Smooth muscle cell (in vitro differentiated cells): ENCODE measurements at regions not wholly inside any gene's neighbourhood (a gene's known extent, or its start where the extent isn't known, plus 50 kb on each side); places are given as distances from the start of the nearest gene placed in this dataset.

Experiments used
- DNase-seq: peaks from one replicate; lab custom pipeline; 2025; ENCODE audit not compliant: unreplicated experiment; lab: John Stamatoyannopoulos, UW
- H2AFZ ChIP-seq: fragments of 200-600 bp; sonication (generic); 2 replicates; pipeline ENCODE4 v1.6.0; 2016; ENCODE audit warnings: antibody characterized with exemption, low read depth, mild to moderate bottlenecking
- H3F3A ChIP-seq: fragments of 200-600 bp; sonication (generic); 2 replicates; pipeline ENCODE4 v1.6.0; 2017; ENCODE audit warnings: antibody characterized with exemption, low read depth
- H3K27ac ChIP-seq: fragments of 200-600 bp; sonication (generic); 2 replicates; pipeline ENCODE4 v1.5.1; 2016; ENCODE audit warnings: low read depth, mild to moderate bottlenecking
- H3K27me3 ChIP-seq: fragments of 200-600 bp; sonication (generic); 2 replicates; pipeline ENCODE4 v1.6.1; 2016; ENCODE audit warnings: low read depth, mild to moderate bottlenecking
- H3K36me3 ChIP-seq: fragments of 200-600 bp; sonication (generic); 2 replicates; pipeline ENCODE4 v1.5.1; 2016; ENCODE audit warnings: low read depth
- H3K4me1 ChIP-seq: fragments of 200-600 bp; sonication (generic); 2 replicates; pipeline ENCODE4 v1.5.1; 2016; ENCODE audit warnings: low read depth
- H3K4me2 ChIP-seq: fragments of 200-600 bp; sonication (generic); 2 replicates; pipeline ENCODE4 v1.6.0; 2016; ENCODE audit warnings: mild to moderate bottlenecking
- H3K4me3 ChIP-seq: fragments of 200-600 bp; sonication (generic); 2 replicates; pipeline ENCODE4 v1.5.1; 2016; ENCODE audit warnings: mild to moderate bottlenecking
- H3K79me2 ChIP-seq: fragments of 200-600 bp; sonication (generic); 2 replicates; pipeline ENCODE4 v1.6.0; 2016; ENCODE audit warnings: low read depth, mild to moderate bottlenecking
- H3K9ac ChIP-seq: fragments of 200-600 bp; sonication (generic); 2 replicates; pipeline ENCODE4 v1.6.0; 2016; ENCODE audit warnings: low read depth
- H3K9me3 ChIP-seq: fragments of 200-600 bp; sonication (generic); replicated peaks from 2 replicates; pipeline ENCODE4 v1.5.1; 2016; ENCODE audit warnings: low read depth
- H4K20me1 ChIP-seq: fragments of 200-600 bp; sonication (generic); 2 replicates; pipeline ENCODE4 v1.6.0; 2016; ENCODE audit warnings: low read depth
- CTCF ChIP-seq: fragments of 200-600 bp; sonication (generic); IDR thresholded peaks from 2 replicates; pipeline ENCODE4 v1.5.1; 2017; ENCODE audit warnings: borderline replicate concordance, mild to moderate bottlenecking, antibody characterized with exemption; ENCODE audit not compliant: insufficient read depth, poor library complexity, severe bottlenecking
- WGBS: methylation state at CpG from one replicate; pipeline ENCODE4 v1.1.7; 2016; ENCODE audit warnings: low lambda C conversion rate; 5-methylcytosine and 5-hydroxymethylcytosine counted together

GRCh38 chr10:125567529-125567928 lies 115.4 kb downstream of the TEX36 start:
- DNase-seq = no peak
- Histone ChIP-seq H3K27me3 (peaks cover 11% of the 10 kb centered on the region), H3K4me3 (no peak overlapping the region), H3K4me1 (no peaks in the 10 kb centered on the region), H3K9ac (no peak overlapping the region), H3K36me3 (no peaks in the 10 kb centered on the region), H3K27ac (no peak overlapping the region), H4K20me1 (no peaks in the 10 kb centered on the region), H3K4me2 (no peak overlapping the region), H2AFZ (no peak overlapping the region), H3F3A (no peaks in the 10 kb centered on the region), H3K79me2 (no peaks in the 10 kb centered on the region), H3K9me3 (no peaks in the 10 kb centered on the region)
- WGBS = 93% methylated on average over 5 of the region's 6 CpGs
- TF ChIP-seq CTCF = no peak

GRCh38 chr10:125565046-125565445 lies 117.9 kb downstream of the TEX36 start:
- Histone ChIP-seq H2AFZ (no peak overlapping the region), H3K27me3 (no peaks in the 10 kb centered on the region), H4K20me1 (no peaks in the 10 kb centered on the region), H3K9ac (no peak overlapping the region), H3K4me3 (no peak overlapping the region), H3K4me1 (no peaks in the 10 kb centered on the region), H3K36me3 (no peaks in the 10 kb centered on the region), H3K4me2 (no peak overlapping the region), H3K27ac (no peak overlapping the region), H3F3A (no peaks in the 10 kb centered on the region), H3K9me3 (no peaks in the 10 kb centered on the region), H3K79me2 (no peaks in the 10 kb centered on the region)
- DNase-seq = no peak
- 89% methylated on average over 6 of the region's 6 CpGs for WGBS
- no peak for TF ChIP-seq CTCF

- TF ChIP-seq CTCF = no peak
- Histone ChIP-seq H4K20me1 (no peaks in the 10 kb centered on the region), H3F3A (no peaks in the 10 kb centered on the region), H3K36me3 (no peaks in the 10 kb centered on the region), H3K4me2 (no peak overlapping the region), H3K4me3 (no peak overlapping the region), H3K9me3 (no peaks in the 10 kb centered on the region), H3K79me2 (no peaks in the 10 kb centered on the region), H3K27ac (no peak overlapping the region), H3K4me1 (no peaks in the 10 kb centered on the region), H2AFZ (no peak overlapping the region), H3K27me3 (no peaks in the 10 kb centered on the region), H3K9ac (no peak overlapping the region)
- 87% methylated on average over 3 of the region's 3 CpGs for WGBS
- DNase-seq = no peak
Measured at GRCh38 chr10:125564570-125564969, 118.4 kb downstream of the TEX36 start.

- H3K9ac ChIP-seq = no peak overlapping the region
- no peaks in the 10 kb centered on the region for H3K79me2 ChIP-seq
- WGBS = 80% methylated on average over 4 of the region's 4 CpGs
- H4K20me1 ChIP-seq = no peaks in the 10 kb centered on the region
- no peaks in the 10 kb centered on the region for H3K27me3 ChIP-seq
- TF ChIP-seq CTCF = no peak
- H3K4me3 ChIP-seq = no peak overlapping the region
- H3K4me2 ChIP-seq = no peak overlapping the region
- H3F3A ChIP-seq = no peaks in the 10 kb centered on the region
- no peak overlapping the region for H2AFZ ChIP-seq
- no peak for DNase-seq
- no peak overlapping the region for H3K27ac ChIP-seq
- no peaks in the 10 kb centered on the region for H3K9me3 ChIP-seq
- H3K36me3 ChIP-seq = no peaks in the 10 kb centered on the region
- no peaks in the 10 kb centered on the region for H3K4me1 ChIP-seq
Measured at GRCh38 chr10:125562737-125563136, 120.2 kb downstream of the TEX36 start.
